GM12891 (cell line): ENCODE measurements at regions not wholly inside any gene's neighbourhood (a gene's known extent, or its start where the extent isn't known, plus 50 kb on each side); places are given as distances from the start of the nearest gene placed in this dataset.

Experiments
- POLR2A ChIP-seq: IDR thresholded peaks from 2 replicates; pipeline ENCODE4 v1.6.1; 2011; ENCODE audit warnings: low read depth, low read length, control low read depth
- TAF1 ChIP-seq: IDR thresholded peaks from 2 replicates; pipeline ENCODE4 v1.6.1; 2011; ENCODE audit warnings: low read depth, low read length, control low read depth

- TF ChIP-seq POLR2A (no peak), TAF1 (no peak)
Observed at GRCh38 chr7:56483861-56484550, 367.8 kb upstream of the NUPR2 start.
